ENCODE measurements at regions not wholly inside any gene's neighbourhood (a gene's known extent, or its start where the extent isn't known, plus 50 kb on each side); places are given as distances from the start of the nearest gene placed in this dataset.
"Not testable (repeated sequence)": the region's sequence is repeated elsewhere in the genome, so short reads cannot be mapped to it uniquely, and the experiment has no call there.

GRCh38 chr2:17204214-17204613, 314.0 kb downstream of the RAD51AP2 start:
- not testable (repeated sequence) for TF ChIP-seq CTCF (IDR thresholded peaks at IDR 0.05); POLR2AphosphoS5 (IDR thresholded peaks at IDR 0.05; ENCODE audit: low read depth, low read length); TCF7L2 (IDR thresholded peaks at IDR 0.05; ENCODE audit: low read depth, low read length); SIN3A (IDR thresholded peaks at IDR 0.05; ENCODE audit: borderline replicate concordance, insufficient read depth, low read depth, low read length); REST (IDR thresholded peaks at IDR 0.05; ENCODE audit: insufficient read depth in 1 of 2, low read depth in 2 of 2, low read length in 1 of 2)

Measured in Panc1 (cell line).